Psoas muscle (tissue), 7 donors: ENCODE measurements at regions not wholly inside any gene's neighbourhood (a gene's known extent, or its start where the extent isn't known, plus 50 kb on each side); places are given as distances from the start of the nearest gene placed in this dataset.

ENCODE experiments used
- ATAC-seq, 4 donors: fragments of 200-7000 bp; cut with Tn5 transposase; one replicate each; pipeline ENCODE4 v1.9.1; 2020; ENCODE audit warnings: moderate library complexity in 3 of 4, mild to moderate bottlenecking in 2 of 4
- DNase-seq, 2 donors: peaks; one replicate each; pipeline ENCODE4 v3.0.0-alpha.2; 2020
- H3K27ac ChIP-seq: fragments of 200-600 bp; one replicate; pipeline ENCODE4 v1.8.0; 2022
- H3K27me3 ChIP-seq, 3 donors: fragments of 200-600 bp in 1 of 3; one replicate each; pipeline versions ENCODE4 v1.6.1 to v1.8.0; 2013 to 2022; ENCODE audit warnings: low read length in 2 of 3, mild to moderate bottlenecking in 2 of 3, moderate library complexity in 1 of 3; ENCODE audit not compliant: insufficient read depth in 3 of 3
- H3K36me3 ChIP-seq, 2 donors: fragments of 200-600 bp in 1 of 2; one replicate each; pipeline versions ENCODE4 v1.6.1 to v1.8.0; 2013 to 2022; ENCODE audit warnings: low read depth in 1 of 2, mild to moderate bottlenecking in 1 of 2, moderate library complexity in 1 of 2; ENCODE audit not compliant: insufficient read depth in 1 of 2
- H3K4me1 ChIP-seq: fragments of 200-600 bp; one replicate; pipeline ENCODE4 v1.8.0; 2022
- H3K4me3 ChIP-seq: fragments of 200-600 bp; one replicate; pipeline ENCODE4 v1.8.0; 2022; ENCODE audit warnings: mild to moderate bottlenecking
- H3K9me3 ChIP-seq: fragments of 200-600 bp; one replicate; pipeline ENCODE4 v1.8.0; 2022
- CTCF ChIP-seq: fragments of 200-600 bp; IDR thresholded peaks from one replicate; pipeline ENCODE4 v1.8.0; 2022; ENCODE audit warnings: antibody characterized with exemption
- WGBS, 3 donors: extraction: QIAGEN DNeasy Blood & Tissue Kit; methylation state at CpG; one replicate each; pipeline versions ENCODE4 v1.1.6 to v1.1.7; 2013; 5-methylcytosine and 5-hydroxymethylcytosine counted together
- intact Hi-C, 2 donors: fragments of 100-400 bp; cut with DNase I; formaldehyde crosslinking; loops; one replicate each; pipeline versions ENCODE4 v1.11.0 to v1.14.2; 2022
- donor health status: healthy with polysubstance abuse.
- donor health status: DM: no; HTN: no; CAD: no; lungs with moderate emphysema.
- donor health status: Bipolar disorder and iron deficiency.
- donor health status: healthy.
- donor health status: DM: yes; HTN: yes; CAD: no.
- donor health status: DM: no; HTN: no; CAD: no.
- donor health status: DM: yes; HTN: yes; CAD: no.

GRCh38 chr15:97884513-97885131 is 75.9 kb upstream of the ARRDC4 start:
- DNase-seq (no peak), ATAC-seq (no peak)
- H3K4me3 ChIP-seq: no peak overlapping the region
- no peaks in the 10 kb centered on the region for H3K9me3 ChIP-seq
- no peaks in the 10 kb centered on the region for H3K36me3 ChIP-seq
- H3K27me3 ChIP-seq: peaks cover 0 to 1% (median 0%) of the 10 kb centered on the region in 3 donors
- WGBS, 3 donors: 56 to 75% (median 61%) methylated on average over 3 of the region's 3 CpGs
- intact Hi-C loops: no loop called here
- H3K4me1 ChIP-seq: no peaks in the 10 kb centered on the region
- H3K27ac ChIP-seq: no peak overlapping the region
- no peak for TF ChIP-seq CTCF

- WGBS, 3 donors: 36 to 66% (median 61%) methylated on average over 1 of the region's 1 CpG
- H3K4me1 ChIP-seq: no peaks in the 10 kb centered on the region
- H3K9me3 ChIP-seq: no peaks in the 10 kb centered on the region
- intact Hi-C loops: no loop called here
- ATAC-seq (no peak), DNase-seq (no peak)
- no peak for TF ChIP-seq CTCF
- peaks cover 0 to 4% (median 0%) of the 10 kb centered on the region in 3 donors for H3K27me3 ChIP-seq
- H3K4me3 ChIP-seq: no peak overlapping the region
- no peak overlapping the region for H3K27ac ChIP-seq
- H3K36me3 ChIP-seq: no peaks in the 10 kb centered on the region
Measured at GRCh38 chr15:97890307-97890706, 70.2 kb upstream of the ARRDC4 start.

DNA sequence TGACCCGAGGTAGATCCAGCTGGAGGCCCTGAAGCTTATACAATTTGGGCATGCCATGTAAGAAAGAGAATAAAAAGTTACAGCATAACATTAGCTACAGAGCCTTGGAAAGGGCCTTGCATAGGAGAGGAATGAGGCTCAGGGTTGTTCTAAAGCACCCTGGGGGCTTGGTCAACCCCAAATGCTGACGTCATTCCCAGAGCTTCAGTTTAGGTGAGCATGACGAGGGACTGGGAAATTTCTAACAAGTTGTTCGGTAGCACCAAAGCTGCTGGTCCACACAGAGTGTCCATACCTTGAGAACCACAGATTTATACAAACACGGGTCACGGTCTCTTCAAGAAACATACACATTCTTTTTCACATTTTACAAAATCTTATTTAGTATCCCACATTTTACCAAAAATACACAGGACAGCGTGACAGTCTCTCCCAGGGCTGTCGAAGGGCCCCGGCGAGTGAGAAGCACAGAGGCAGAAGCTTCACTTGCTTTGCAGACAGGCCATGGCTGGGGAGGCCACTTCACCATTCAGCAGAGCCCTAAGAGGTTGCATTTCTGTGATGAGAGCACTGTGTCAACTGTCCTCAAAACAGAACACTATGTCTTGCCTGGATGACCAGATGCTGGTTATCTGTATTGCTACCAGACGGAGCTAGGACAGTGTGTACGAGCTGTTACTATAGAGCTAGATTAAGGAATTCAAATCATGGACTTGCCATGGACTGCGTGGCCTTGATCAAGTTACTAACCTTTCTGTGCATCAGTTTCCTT is 68.2 kb upstream of the ARRDC4 start:
- no peak for TF ChIP-seq CTCF
- Histone ChIP-seq H3K27me3 (peaks cover 0 to 4% (median 0%) of the 10 kb centered on the region in 3 donors), H3K4me1 (no peaks in the 10 kb centered on the region), H3K36me3 (no peaks in the 10 kb centered on the region), H3K27ac (no peak overlapping the region), H3K9me3 (no peaks in the 10 kb centered on the region), H3K4me3 (no peak overlapping the region)
- intact Hi-C loops: no loop called here
- DNase-seq (no peak), ATAC-seq (no peak)
- 84 to 90% (median 88%) methylated on average over 13 of the region's 13 CpGs for WGBS, 3 donors

DNA sequence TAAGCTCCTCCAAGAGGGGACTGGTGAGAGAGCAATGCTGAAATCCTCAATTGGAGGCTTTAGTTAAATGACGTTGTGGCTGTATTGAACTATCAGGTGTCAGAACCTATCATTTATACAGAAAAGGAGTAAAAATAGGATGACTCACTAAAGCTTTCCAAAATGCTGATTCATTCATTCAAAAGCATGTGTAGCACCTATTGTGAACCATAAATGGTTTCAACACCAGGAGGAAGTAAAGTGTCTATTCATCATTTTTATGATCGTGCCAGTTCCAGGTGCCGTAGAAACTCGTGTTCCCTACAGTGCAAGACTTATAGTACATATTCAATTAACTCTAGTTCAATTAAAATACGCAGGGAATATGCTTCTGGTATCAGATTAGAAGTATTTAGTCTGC is 66.5 kb upstream of the ARRDC4 start:
- TF ChIP-seq CTCF: no peak
- whole genome bisulfite sequencing, 3 donors: 58 to 72% (median 58%) methylated on average over 5 of the region's 5 CpGs
- intact Hi-C loops: no loop called here
- ATAC-seq: no peak
- Histone ChIP-seq H3K27me3 (peaks cover 0 to 4% (median 0%) of the 10 kb centered on the region in 3 donors), H3K4me1 (no peaks in the 10 kb centered on the region), H3K4me3 (no peak overlapping the region), H3K36me3 (no peaks in the 10 kb centered on the region), H3K9me3 (no peaks in the 10 kb centered on the region), H3K27ac (no peak overlapping the region)
- no peak for DNase-seq
